SK-N-SH (cell line): ENCODE measurements at regions not wholly inside any gene's neighbourhood (a gene's known extent, or its start where the extent isn't known, plus 50 kb on each side); places are given as distances from the start of the nearest gene placed in this dataset.

ENCODE experiments used
- CTCF ChIA-PET: fragments of 300-600, 350-600 bp; formaldehyde crosslinking; extraction: SDS; loops from one replicate; lab custom pipeline; 2021; lab: Yijun Ruan, JAX
- POLR2A ChIA-PET: fragments of 350-600 bp; sonication (Branson Sonifier 250); formaldehyde crosslinking; extraction: SDS; loops from one replicate; lab custom pipeline; 2020; ENCODE audit warnings: antibody characterized with exemption, inconsistent platforms; lab: Yijun Ruan, JAX
- DNase-seq: peaks from one replicate; pipeline ENCODE4 v3.0.0; 2012
- H2AFZ ChIP-seq: fragments of 200-600 bp; sonication (generic); 2 replicates; pipeline ENCODE4 v1.8.1; 2016; ENCODE audit warnings: antibody characterized with exemption, mild to moderate bottlenecking, low read depth
- H3F3A ChIP-seq: fragments of 200-600 bp; sonication (generic); replicated peaks from 2 replicates; pipeline ENCODE3; 2016; ENCODE audit warnings: antibody characterized with exemption, mild to moderate bottlenecking; ENCODE audit not compliant: insufficient read depth
- H3K27ac ChIP-seq, 2 experiments: fragments of 200-500 bp in 1 of 2; fragments of 200-600 bp in 1 of 2; sonication (Bioruptor generic) in 1 of 2; sonication (generic), shearing (Covaris generic) in 1 of 2; 2 replicates each; pipeline versions ENCODE4 v1.5.1 to v1.6.1; 2014 to 2016; ENCODE audit warnings: low read depth in 2 of 2, inconsistent platforms in 1 of 2, low read length in 1 of 2, mild to moderate bottlenecking in 1 of 2, mixed read lengths in 1 of 2
- H3K27me3 ChIP-seq: fragments of 200-600 bp; sonication (generic), shearing (Covaris generic); 2 replicates; pipeline ENCODE4 v1.6.1; 2016; ENCODE audit warnings: mixed run types; ENCODE audit not compliant: insufficient read depth
- H3K36me3 ChIP-seq, 2 experiments: fragments of 200-500 bp in 1 of 2; fragments of 200-600 bp in 1 of 2; sonication (Bioruptor generic) in 1 of 2; sonication (generic) in 1 of 2; replicated peaks in 1 of 2; 2 replicates each; pipeline versions ENCODE3 to v1.5.1; 2014 to 2016; ENCODE audit warnings: low read length in 1 of 2, mild to moderate bottlenecking in 1 of 2; ENCODE audit not compliant: insufficient read depth in 2 of 2, control insufficient read depth in 1 of 2
- H3K4me1 ChIP-seq, 2 experiments: fragments of 200-500 bp in 1 of 2; fragments of 200-600 bp in 1 of 2; sonication (Bioruptor generic) in 1 of 2; sonication (generic), shearing (Covaris generic) in 1 of 2; 2 replicates each; pipeline versions ENCODE4 v1.5.1 to v1.6.1; 2014 to 2016; ENCODE audit warnings: low read depth in 1 of 2, low read length in 1 of 2, mixed run types in 1 of 2; ENCODE audit not compliant: insufficient read depth in 2 of 2, control insufficient read depth in 1 of 2
- H3K4me2 ChIP-seq: fragments of 200-600 bp; sonication (generic), shearing (Covaris generic); 2 replicates; pipeline ENCODE4 v1.6.1; 2017; ENCODE audit warnings: mixed run types
- H3K4me3 ChIP-seq, 2 experiments: fragments of 200-500 bp in 1 of 2; fragments of 200-600 bp in 1 of 2; sonication (Bioruptor generic) in 1 of 2; sonication (generic), shearing (Covaris generic) in 1 of 2; 2 replicates each; pipeline versions ENCODE4 v1.5.1 to v1.8.1; 2014 to 2016; ENCODE audit warnings: low read depth in 2 of 2, inconsistent platforms in 1 of 2, low read length in 1 of 2, mild to moderate bottlenecking in 1 of 2, mixed read lengths in 1 of 2, moderate library complexity in 1 of 2
- H3K79me2 ChIP-seq: fragments of 200-600 bp; sonication (generic); 2 replicates; pipeline ENCODE4 v1.8.1; 2017; ENCODE audit warnings: mild to moderate bottlenecking; ENCODE audit not compliant: insufficient read depth
- H3K9ac ChIP-seq: fragments of 200-600 bp; sonication (generic); 2 replicates; pipeline ENCODE4 v1.6.1; 2017; ENCODE audit warnings: mixed run types
- H3K9me2 ChIP-seq: fragments of 200-600 bp; sonication (generic); 2 replicates; pipeline ENCODE4 v1.6.1; 2017; ENCODE audit warnings: mixed run types
- H3K9me3 ChIP-seq: fragments of 200-600 bp; sonication (generic); 2 replicates; pipeline ENCODE4 v1.6.1; 2017; ENCODE audit warnings: mixed run types, mild to moderate bottlenecking, moderate library complexity
- H4K20me1 ChIP-seq: fragments of 200-600 bp; sonication (generic); 2 replicates; pipeline ENCODE4 v1.6.1; 2017; ENCODE audit warnings: mild to moderate bottlenecking, mixed run types; ENCODE audit not compliant: insufficient read depth
- EP300 ChIP-seq, 2 experiments: IDR thresholded peaks; 2 replicates each; pipeline versions ENCODE4 v1.4.0 to v1.6.1; 2012; ENCODE audit warnings: borderline replicate concordance in 1 of 2, low read depth in 1 of 2, low read length in 1 of 2
- FOSL2 ChIP-seq: IDR thresholded peaks from 2 replicates; pipeline ENCODE4 v1.4.0; 2012; ENCODE audit warnings: low read depth, mild to moderate bottlenecking, moderate library complexity, borderline replicate concordance
- FOXJ3 ChIP-seq: sonication (generic); formaldehyde crosslinking; IDR thresholded peaks from 2 replicates; pipeline ENCODE4 v1.5.1; 2020; ENCODE audit warnings: mild to moderate bottlenecking, missing genetic modification reagents
- IRF3 ChIP-seq: fragments of 150-350 bp; IDR thresholded peaks from 2 replicates; pipeline ENCODE4 v1.6.1; 2016; ENCODE audit warnings: mild to moderate bottlenecking, low read depth, low read length
- MEF2A ChIP-seq: IDR thresholded peaks from 2 replicates; pipeline ENCODE4 v1.4.0; 2012; ENCODE audit warnings: low read depth, borderline replicate concordance
- NRF1 ChIP-seq: IDR thresholded peaks from 2 replicates; pipeline ENCODE4 v1.6.1; 2012; ENCODE audit warnings: low read depth, mild to moderate bottlenecking, low read length
- SMC3 ChIP-seq: IDR thresholded peaks from 2 replicates; pipeline ENCODE4 v1.6.1; 2012; ENCODE audit warnings: low read depth, low read length, improper control_type of control experiment
- TCF12 ChIP-seq: IDR thresholded peaks from 2 replicates; pipeline ENCODE4 v1.4.0; 2012
- USF1 ChIP-seq: IDR thresholded peaks from 2 replicates; pipeline ENCODE4 v1.4.0; 2012; ENCODE audit warnings: low read depth, borderline replicate concordance
- ZBTB33 ChIP-seq: IDR thresholded peaks from 2 replicates; pipeline ENCODE4 v1.4.0; 2012; ENCODE audit warnings: low read depth, borderline replicate concordance
- WGBS: methylation state at CpG from one replicate; pipeline ENCODE4 v1.1.6; 2017; ENCODE audit warnings: low lambda C conversion rate; 5-methylcytosine and 5-hydroxymethylcytosine counted together
- TF ChIP-seq, protein P1 (sequence below): IDR thresholded peaks from 2 replicates; pipeline ENCODE4 v1.6.1; 2012; ENCODE audit warnings: mild to moderate bottlenecking, low read depth, low read length, moderate library complexity

DNA sequence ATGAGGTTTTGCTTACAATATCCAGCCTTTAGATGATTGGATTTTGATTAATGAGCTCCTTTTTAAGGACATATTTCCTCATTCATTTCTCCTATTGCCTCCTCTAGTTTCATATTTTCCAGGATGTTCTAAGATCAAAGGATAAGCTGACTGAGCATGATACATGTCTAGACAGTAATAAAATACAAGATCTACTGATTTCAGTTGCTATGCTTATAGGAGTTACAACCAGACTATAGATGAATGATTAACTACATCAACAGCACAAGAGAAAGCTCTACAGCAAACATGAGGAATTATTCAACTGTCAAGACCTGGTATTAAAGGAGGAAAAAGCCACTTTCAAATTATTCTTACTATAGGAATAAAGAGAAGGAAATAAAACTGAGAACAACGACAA, 85.0 kb upstream of the LINC00305 start:
- CTCF ChIA-PET: no interaction called here
- DNase-seq: no peak
- H3K9me2 ChIP-seq: no peaks in the 10 kb centered on the region
- no peaks in the 10 kb centered on the region for H4K20me1 ChIP-seq
- TF ChIP-seq IRF3 (no peak), SMC3 (no peak), NRF1 (no peak), ZBTB33 (no peak), EP300 (IDR thresholded peaks at IDR 0.05; ENCODE audit: borderline replicate concordance in 1 of 2, low read depth in 1 of 2, low read length in 1 of 2) (no peak), FOSL2 (no peak), TCF12 (no peak), USF1 (no peak), FOXJ3 (CRISPR knock-in tag) (no peak), MEF2A (no peak)
- TF ChIP-seq, protein P1, sequence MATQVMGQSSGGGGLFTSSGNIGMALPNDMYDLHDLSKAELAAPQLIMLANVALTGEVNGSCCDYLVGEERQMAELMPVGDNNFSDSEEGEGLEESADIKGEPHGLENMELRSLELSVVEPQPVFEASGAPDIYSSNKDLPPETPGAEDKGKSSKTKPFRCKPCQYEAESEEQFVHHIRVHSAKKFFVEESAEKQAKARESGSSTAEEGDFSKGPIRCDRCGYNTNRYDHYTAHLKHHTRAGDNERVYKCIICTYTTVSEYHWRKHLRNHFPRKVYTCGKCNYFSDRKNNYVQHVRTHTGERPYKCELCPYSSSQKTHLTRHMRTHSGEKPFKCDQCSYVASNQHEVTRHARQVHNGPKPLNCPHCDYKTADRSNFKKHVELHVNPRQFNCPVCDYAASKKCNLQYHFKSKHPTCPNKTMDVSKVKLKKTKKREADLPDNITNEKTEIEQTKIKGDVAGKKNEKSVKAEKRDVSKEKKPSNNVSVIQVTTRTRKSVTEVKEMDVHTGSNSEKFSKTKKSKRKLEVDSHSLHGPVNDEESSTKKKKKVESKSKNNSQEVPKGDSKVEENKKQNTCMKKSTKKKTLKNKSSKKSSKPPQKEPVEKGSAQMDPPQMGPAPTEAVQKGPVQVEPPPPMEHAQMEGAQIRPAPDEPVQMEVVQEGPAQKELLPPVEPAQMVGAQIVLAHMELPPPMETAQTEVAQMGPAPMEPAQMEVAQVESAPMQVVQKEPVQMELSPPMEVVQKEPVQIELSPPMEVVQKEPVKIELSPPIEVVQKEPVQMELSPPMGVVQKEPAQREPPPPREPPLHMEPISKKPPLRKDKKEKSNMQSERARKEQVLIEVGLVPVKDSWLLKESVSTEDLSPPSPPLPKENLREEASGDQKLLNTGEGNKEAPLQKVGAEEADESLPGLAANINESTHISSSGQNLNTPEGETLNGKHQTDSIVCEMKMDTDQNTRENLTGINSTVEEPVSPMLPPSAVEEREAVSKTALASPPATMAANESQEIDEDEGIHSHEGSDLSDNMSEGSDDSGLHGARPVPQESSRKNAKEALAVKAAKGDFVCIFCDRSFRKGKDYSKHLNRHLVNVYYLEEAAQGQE: no peak
- 12% methylated on average over 1 of the region's 1 CpG for WGBS
- no peak overlapping the region for H3K4me3 ChIP-seq
- no peak overlapping the region for H3K27ac ChIP-seq
- no peaks in the 10 kb centered on the region; a peak in 1 of 4 replicates for H3K4me1 ChIP-seq
- H3K79me2 ChIP-seq: no peaks in the 10 kb centered on the region
- H3K27me3 ChIP-seq: no peaks in the 10 kb centered on the region
- POLR2A ChIA-PET: no interaction called here
- no peak overlapping the region for H3K4me2 ChIP-seq
- H2AFZ ChIP-seq: no peak overlapping the region
- H3K9me3 ChIP-seq: peaks cover 1% of the 10 kb centered on the region; the same call in 1 of the 2 replicates
- H3K36me3 ChIP-seq: no peaks in the 10 kb centered on the region
- H3K9ac ChIP-seq: no peak overlapping the region
- no peaks in the 10 kb centered on the region for H3F3A ChIP-seq
